NCI-H2196 (cell line): ENCODE measurements at regions not wholly inside any gene's neighbourhood (a gene's known extent, or its start where the extent isn't known, plus 50 kb on each side); places are given as distances from the start of the nearest gene placed in this dataset.
"Not testable (repeated sequence)": the region's sequence is repeated elsewhere in the genome, so short reads cannot be mapped to it uniquely, and the experiment has no call there.

Experiments used
- DNase-seq: peaks from one replicate; lab custom pipeline; 2025; ENCODE audit not compliant: unreplicated experiment; lab: John Stamatoyannopoulos, UW

DNA sequence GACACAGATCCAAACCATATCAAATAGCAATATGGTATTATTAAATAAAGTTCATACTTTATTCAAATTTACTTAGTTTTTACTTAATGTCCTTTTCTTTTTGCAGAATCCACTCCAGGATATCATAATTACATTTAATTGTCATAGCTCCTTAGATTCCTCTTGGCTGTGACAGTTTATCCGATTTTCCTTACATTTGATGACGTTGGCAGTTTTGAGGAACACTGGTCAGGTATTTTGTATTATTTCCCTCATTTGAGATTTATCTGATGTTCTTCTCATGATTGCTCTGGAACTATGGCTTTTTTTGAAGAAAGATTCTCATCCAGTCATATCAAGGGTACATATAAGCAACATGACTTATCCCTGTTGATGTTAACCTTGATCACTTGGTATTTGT lies 198.3 kb upstream of the STAC start:
- DNase-seq, result no peak

DNA sequence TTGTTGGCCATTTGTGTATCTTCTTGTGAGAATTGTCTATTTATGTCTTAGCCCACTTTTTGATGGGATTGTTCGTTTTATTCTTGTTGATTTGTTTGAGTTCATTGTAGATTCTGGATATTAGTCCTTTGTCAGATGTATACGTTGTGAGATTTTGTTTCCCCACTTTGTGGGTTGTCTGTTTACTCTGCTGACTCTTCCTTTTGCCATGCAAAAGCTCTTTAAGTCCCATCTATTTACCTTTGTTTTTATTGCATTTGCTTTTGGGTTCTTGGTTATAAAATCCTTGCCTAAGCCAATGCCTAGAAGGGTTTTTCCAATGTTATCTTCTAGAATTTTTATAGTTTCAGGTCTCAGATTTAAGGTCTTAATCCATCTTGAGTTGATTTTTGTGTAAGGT lies 193.1 kb upstream of the STAC start:
- DNase-seq, result not testable (repeated sequence)

DNA sequence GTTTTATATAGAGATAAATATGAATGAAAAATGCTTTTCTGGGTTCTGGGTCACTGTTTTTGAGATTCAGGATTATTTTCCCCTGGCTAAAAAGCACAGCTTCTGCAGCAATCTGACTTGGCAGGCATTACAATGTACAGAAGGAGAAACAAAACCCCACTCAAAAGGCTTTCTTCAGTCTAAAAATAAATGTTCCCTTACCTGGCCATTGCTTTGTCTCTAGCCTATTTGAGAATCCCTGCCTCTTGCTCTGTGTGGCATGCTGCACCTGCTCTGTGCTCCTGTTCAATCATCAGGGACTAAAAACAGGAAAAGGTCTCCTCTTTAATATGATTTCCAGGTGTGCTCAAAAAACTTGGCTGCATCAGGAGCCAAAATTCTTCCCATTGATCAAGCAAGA lies 187.4 kb upstream of the STAC start:
- DNase-seq, result no peak

DNA sequence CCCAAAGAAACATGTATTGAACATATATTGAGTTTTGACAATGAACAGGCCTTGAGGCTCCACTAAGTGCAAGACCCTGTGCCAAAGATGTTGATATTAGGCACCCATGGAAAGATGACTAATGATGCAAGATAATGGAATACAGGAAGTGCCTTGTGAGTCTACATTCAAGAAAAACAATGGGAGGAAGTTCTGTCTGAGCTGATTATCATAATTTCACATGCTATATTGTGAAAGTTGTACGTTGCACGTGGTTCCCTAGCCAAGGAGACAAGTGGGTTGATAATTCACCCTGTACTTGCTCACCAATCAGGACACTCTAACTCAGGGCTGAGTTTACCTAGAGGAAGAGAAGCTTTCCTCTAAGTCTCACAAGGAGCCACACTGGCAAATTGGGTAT lies 186.9 kb upstream of the STAC start:
- no peak for DNase-seq

DNA sequence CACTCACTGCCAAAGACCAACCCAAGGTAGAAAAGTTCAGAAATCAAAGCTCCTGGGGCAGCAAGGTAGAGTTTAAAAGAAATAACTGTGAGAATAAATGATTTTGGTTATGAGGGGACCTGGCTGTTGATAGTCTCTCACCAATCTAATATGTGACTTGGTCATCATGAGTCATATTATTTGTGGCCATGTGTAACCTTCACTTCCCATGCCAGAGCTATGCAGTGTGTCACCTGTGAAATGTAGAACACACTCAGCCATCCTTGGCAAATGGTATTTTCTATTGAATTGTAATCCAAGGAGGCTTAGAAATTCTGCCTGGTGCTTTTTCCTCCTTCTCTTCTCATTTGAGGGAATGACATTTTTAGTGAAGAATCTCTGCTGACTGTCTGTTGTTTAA lies 184.2 kb upstream of the STAC start:
- DNase-seq, result no peak

DNA sequence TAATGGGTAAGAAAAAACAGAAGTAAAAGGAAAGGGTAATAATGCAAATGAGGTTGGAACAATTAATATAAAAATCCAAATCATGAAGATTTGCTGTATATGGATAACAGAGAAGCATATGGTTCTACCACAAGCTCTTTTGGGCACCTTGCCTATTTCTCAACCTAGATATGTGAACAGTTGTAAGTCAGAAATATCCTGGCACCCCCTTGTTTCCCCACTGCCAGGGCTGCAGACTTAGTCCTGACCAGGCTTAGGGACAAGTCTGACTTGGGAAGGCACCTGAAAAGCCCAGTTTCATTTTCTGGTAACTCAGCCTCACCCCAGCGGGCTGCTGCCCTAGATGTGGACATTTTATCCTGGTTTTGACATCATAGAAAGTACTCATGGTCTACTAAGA lies 183.2 kb upstream of the STAC start:
- DNase-seq, result no peak

DNA sequence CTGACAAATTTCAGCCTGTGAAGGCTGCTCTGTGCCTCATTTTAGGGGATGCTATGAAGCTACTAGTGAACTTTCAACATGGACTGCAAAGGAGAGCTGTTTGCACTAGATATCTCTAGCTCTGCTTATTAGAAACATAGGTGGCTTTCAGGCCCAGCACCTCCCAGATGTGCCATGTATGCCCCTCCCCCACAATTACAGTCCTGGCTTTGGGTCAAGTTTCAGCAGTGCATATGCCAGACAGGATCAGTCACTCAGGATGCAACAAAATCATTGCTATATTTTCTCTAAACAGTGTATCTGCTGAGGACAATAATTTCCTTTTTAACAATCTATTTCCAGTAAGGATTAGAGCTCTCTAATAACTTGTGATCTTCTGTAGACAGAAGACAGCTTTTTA lies 178.8 kb upstream of the STAC start:
- no peak for DNase-seq

DNA sequence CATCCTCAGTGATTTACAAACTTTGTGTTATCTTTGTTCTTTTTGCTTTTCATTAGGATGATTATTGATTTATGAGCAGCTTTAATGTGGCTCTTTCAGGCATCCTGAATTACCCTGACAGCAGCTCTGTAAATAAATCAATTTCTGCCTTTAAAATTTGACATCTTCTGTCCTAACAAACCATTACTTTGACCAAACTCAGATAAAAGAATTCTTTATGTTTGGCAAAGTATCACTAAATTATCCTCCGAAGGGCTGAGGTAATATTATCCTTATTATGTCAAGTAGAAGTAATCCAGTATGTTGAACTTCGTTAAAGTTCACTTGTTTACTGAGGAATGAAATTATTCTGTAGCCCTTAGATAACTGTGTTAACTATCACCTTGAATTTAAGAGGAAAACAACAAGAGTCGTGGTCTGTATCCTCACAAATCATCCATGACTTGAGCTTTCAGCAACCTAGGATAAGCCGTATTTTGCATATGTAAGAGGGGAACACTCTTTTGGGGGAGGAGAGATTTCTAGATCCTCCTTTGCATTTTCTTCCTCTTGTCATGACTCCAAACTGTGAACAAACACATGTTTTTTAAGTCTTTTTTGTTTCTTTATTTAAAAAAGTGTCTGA lies 173.2 kb upstream of the STAC start:
- no peak for DNase-seq

DNA sequence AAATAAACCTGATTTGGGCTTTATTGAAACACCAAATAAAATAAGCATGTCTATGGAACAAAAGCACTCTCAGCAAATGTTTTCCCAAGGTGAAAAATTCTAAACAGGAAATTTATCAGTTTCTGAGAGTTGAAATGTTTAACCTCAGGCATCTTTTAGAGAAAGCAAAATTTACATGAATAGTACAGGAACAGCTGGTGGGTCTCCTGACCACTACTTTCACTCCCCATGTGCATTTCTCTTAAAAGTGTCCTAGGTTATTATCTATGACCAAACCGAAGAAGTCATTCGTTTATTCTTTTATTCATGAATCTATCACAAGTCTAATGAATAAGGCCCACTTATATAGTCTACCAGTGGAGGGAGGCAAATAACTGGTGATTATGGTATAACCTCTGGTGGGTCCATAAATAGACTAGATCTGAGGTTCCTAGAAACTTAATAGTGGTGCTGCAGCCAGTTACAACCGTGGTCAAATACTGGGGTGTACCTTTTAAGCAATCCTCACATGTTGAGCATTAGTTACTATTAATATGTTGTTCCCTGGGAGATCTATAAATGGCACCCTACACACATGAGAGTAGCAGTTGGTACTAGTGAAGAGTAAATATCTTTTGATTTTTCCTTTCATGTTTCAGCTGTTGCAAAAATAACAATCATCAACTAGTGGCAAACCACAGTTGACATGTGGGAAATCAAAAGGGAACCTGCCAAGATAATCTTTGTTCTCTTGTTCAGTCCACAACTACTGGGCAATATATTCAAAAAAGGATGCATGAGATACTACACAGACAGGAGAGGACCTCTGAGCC lies 169.3 kb upstream of the STAC start:
- no peak for DNase-seq

DNA sequence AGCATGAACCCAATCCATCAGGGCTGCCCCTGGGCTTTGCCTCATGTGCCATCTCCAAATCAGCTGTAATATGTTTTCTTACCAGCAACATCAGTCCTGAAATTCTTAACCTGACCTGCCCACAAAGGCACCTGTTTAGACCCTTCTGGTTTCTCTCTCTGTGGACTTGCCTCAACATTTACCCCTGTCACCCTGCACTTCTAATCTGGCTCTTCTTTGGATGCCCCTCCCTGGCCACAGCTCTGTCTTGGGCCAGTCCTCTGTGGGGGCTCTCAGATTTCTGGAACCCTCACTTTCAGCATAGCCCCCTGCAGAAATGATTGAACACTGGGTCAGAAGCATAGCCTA lies 168.7 kb upstream of the STAC start:
- DNase-seq, result no peak

DNA sequence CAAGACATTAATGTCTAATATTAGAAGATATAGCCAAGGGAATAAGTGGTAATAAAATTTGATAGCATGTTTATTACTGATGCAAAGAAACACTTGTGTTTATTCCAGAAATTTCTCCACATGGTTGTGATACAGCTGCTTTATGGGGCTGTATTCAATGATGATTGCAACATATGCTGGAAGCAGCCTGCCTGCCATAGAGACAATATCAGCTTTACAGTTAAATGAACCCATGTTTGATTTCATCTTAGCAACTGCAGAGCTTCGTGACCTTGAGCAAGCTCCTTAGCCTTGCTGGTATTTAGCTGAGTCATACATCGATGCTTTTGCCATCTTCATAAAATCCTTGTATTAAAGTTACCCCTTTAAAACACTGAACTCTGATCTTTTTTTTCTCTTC lies 168.1 kb upstream of the STAC start:
- no peak for DNase-seq

DNA sequence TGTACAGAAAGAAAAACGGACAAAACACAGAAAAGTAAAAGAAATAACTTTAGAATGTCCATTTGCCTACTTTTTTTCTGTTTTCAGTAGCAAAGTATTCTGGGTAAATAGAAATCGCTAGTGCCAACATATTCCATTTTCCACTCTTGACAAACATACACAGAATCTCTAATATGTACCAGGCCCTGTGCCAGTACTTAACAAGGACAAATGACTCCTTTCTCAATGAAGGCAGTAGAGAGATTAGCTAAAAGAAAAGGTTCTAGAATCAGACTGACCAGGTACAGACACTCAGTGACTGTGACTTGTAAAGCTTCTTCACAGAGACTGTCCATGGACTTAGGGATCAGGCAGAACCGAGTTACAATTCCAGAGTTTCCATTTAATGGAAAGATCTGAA lies 165.8 kb upstream of the STAC start:
- no peak for DNase-seq

DNA sequence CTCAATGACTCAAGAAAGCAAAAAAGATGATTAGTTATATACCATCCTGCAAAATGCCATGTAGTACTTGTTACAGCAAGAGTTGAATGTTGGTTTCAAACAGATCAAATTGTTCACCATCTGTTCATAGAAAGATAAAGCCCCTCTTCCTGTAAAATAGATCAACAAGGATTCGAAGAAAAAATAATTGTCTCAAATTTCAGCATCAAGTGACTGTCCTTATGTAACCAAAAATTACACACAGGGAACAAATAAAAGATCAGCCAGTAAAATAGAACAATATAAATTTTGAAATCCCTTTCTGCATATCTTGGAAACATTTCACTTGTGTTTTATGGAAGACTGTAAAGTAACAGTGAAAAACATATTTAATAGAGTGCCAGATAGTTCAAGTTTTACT lies 165.1 kb upstream of the STAC start:
- DNase-seq, result no peak

DNA sequence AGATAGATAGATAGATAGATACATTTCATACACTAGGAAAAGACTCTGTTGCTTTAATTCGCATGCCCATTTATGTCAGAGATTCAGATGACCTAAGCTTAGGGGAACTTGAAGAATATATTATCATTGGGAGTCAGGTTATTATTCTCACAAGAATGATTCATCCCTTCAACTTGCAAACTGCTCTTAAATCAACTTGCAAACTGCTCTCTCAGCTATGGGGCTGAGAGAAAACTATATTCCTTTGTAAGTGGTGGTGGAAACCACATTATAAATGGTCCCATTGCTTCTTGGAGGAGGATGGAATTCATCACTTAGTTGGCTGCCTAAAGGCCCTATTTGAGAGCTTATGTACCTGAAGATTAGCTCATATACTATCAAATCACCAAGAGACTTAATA lies 160.9 kb upstream of the STAC start:
- DNase-seq, result no peak

DNA sequence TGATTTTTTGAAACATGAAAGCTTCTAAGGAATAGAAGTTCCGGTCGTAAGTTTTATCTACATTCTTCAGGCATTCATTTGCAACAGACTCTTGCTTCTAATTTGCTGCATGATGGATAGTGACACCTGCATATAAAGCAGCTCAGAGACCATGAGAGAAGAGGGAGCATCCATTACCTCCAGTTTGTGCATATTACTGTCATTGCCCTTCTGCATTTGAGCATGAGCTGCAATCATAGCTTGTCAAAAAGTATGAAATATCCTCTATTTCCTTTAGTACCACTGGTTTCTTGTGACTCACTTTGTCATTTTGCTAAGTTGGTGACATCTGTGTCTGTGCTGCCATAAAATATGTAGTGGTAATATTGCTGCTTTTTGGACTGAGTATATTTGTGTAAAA lies 160.1 kb upstream of the STAC start:
- no peak for DNase-seq

DNA sequence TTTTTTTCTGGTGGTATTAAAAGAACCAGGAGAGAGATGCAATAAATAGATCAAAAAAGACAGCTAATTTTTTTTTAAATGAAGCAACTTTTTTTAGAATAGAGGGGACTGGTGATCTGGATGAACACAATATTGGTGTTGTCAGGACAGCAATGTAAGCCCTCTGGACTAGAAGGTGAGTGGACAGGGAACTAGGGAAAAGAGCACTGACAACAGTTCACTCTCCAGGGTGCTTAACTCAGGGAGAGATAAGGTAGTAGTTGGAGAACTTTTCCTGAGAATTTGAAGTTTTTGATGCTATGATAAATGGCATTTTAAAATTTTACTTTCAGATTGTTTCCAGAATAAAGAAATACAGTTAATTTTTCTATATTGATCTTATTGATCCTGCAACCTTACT lies 158.3 kb upstream of the STAC start:
- DNase-seq, result no peak

DNA sequence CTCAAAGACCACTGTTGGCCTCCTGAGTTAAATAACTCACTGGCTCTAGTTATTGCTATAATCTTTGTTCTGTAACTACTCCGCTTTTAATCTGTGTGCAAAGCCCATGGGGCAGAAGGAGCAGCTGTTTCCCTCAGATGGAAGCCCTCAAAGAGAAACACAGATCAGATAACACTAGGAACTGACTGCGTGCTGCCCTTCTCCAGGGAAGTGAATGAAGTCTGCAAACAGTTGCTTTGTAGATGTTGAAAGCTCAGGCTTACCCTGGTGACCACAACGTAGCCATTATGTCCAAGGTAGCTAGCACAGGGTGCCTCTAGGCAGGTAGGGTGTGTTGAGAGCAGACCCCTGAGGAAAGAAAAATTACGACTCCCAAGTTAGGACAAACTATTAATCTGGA lies 152.3 kb upstream of the STAC start:
- peak; percentile 3 for DNase-seq

DNA sequence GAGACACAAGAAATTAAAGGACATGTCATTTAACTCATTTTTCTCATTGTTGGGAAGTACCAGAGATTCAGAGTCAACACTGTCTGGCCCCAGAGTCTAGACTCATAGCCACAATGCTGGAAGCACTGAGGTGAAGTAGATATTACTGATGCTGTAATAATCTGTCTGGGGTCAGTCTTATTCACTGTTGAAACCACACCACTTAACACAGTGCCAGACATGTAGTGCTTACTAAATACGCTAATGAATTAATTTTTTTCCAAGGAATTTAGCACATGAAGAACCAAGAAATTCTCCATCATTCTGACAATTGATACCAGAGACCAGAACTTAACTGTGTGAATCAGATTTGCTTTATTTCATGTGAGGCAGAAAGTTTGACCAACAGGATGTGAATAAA lies 150.8 kb upstream of the STAC start:
- no peak for DNase-seq

DNA sequence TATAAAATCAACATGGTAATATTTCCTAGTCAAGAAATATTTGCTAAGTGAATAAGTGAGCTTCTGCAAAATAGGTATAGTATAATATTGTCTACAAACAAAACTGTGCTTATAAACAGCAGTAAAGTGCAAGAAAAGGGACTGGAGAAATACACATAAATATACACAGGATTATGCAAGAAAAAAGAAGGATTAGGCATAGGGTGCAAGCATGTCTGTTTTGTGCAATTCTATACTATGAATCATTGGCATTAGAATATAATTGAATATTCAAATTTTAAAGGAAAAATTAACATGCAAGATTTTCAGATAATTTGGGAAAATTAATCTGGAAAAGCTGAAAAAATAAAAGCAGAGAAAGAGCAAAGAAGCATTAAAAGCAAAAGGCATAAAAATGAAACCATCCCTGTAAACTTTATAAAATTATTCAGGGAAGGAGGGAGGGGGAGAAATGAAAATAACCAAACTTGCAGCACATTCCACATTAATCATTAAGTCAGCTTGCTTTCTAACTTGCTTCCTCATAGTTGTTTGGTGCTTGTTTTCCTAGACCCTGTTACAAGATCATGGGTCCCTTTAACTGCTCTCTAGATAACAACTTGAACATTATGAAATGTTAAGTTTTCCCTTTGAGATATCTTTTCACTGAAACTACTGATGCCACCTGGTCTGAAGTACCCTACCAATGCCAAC lies 147.4 kb upstream of the STAC start:
- no peak for DNase-seq

DNA sequence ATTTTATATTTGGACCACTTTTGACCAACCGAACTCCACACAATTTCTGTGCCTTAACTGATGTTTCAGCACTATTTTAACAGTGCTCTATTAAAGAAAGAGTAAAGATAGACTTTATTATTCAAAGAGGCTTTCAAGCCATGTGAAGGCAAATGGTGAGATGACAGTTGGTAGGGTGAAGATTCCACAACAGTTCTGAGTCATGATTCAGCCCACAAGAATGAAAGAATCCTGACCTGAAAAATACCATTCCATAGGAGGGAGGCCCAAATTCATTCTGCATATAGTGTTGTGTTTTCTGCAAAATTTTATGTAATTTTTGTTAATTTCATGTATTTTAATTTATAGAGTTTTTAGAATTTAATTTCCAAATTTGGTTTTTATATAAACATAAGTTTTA lies 135.6 kb upstream of the STAC start:
- no peak for DNase-seq

DNA sequence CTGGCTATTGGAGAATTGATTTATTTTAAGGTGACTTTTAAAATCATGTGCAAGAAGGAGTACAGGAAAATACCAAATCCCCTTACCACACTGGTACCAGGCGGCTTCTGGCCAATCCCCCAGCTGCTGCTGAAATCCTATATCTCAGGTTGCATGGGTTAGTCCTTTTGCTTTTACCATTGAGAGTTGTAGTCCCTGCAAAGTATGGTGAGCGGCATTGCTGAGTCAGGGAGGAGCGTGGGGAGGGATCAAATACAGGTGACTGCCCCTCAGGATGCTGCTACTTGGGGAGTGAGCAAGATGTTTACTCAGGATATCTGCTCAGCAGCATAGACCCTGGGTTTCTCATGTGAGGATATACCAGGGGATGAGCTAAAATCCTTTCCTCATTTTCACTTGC lies 131.9 kb upstream of the STAC start:
- no peak for DNase-seq

DNA sequence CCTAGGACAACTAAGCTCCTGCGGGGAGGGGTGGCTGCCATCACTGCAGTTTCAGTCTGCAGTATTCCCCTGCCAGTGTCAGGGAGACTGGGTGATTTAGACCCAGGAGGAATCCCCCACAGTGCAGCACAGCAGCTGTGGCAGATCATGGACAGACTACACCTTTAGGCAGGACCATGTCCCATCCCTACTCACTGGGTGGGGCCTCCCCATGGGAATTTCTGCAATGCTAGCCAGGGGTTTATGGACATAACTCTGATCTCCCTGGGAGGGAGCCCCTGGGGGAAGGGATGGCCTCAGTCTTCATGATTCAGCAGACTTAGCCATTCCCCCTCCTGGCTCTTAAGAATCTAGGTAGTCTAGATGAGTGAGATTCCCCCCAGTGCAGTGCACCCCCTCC lies 130.1 kb upstream of the STAC start:
- DNase-seq, result no peak
